ENCODE measurements at regions not wholly inside any gene's neighbourhood (a gene's known extent, or its start where the extent isn't known, plus 50 kb on each side); places are given as distances from the start of the nearest gene placed in this dataset.
"Not testable (repeated sequence)": the region's sequence is repeated elsewhere in the genome, so short reads cannot be mapped to it uniquely, and the experiment has no call there.

DNA sequence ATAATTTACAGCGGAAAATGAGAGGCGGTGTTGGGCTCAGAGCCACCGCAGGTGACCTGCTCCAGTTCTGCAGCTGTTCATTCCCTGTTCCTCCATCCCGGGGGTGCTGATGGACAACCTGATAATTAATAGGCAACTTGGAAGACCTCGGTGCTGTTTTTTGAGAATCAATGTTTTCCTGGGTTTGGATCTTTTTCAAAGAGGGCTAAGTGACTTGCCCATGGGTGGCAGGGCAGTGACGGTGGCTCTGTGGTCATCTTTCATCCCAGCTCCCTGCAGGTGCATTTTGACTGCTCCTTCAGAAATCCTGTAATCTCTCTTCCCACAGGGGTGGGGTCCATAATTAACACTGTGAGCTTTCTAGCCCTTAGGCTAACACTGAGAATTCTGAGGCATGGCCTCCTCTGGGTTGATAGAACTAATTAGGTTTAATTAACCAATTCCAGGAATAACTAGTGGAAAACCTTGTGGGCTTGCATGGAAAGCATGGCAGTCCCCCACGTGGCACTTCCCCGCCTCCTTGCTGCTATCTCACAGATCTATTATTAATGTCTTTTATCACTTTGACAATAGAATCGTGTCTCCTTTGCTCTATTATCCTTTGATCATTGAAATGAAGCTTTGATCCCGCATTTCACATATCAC, 217.9 kb downstream of the GLRX3 start:
- intact Hi-C loops (cut with micrococcal nuclease; ENCODE audit: unreplicated experiment) = no loop called here
- Histone ChIP-seq H3K4me1 (ENCODE audit: insufficient read depth, low read length, poor library complexity, severe bottlenecking) (no peaks in the 10 kb centered on the region), H2AFZ (ENCODE audit: low read length) (no peak overlapping the region), H3K36me3 (ENCODE audit: insufficient read depth, low read length) (no peaks in the 10 kb centered on the region), H3K79me2 (ENCODE audit: insufficient read depth, low read depth, low read length) (no peaks in the 10 kb centered on the region), H3K9me2 (ENCODE audit: insufficient read depth, low read length) (no peaks in the 10 kb centered on the region), H3K9me3 (ENCODE audit: low read length) (no peaks in the 10 kb centered on the region), H3K27ac (ENCODE audit: low read depth, low read length, poor library complexity, severe bottlenecking) (no peak overlapping the region), H3K4me3 (ENCODE audit: low read depth, low read length, poor library complexity, severe bottlenecking) (no peak overlapping the region), H4K20me1 (ENCODE audit: insufficient read depth, low read length) (no peaks in the 10 kb centered on the region), H3K4me2 (ENCODE audit: low read length) (no peak overlapping the region)
- TF ChIP-seq, protein P1, sequence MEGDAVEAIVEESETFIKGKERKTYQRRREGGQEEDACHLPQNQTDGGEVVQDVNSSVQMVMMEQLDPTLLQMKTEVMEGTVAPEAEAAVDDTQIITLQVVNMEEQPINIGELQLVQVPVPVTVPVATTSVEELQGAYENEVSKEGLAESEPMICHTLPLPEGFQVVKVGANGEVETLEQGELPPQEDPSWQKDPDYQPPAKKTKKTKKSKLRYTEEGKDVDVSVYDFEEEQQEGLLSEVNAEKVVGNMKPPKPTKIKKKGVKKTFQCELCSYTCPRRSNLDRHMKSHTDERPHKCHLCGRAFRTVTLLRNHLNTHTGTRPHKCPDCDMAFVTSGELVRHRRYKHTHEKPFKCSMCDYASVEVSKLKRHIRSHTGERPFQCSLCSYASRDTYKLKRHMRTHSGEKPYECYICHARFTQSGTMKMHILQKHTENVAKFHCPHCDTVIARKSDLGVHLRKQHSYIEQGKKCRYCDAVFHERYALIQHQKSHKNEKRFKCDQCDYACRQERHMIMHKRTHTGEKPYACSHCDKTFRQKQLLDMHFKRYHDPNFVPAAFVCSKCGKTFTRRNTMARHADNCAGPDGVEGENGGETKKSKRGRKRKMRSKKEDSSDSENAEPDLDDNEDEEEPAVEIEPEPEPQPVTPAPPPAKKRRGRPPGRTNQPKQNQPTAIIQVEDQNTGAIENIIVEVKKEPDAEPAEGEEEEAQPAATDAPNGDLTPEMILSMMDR (conservative IDR thresholded peaks at IDR 0.05; ENCODE audit: low read length) = no peak
- TF ChIP-seq EZH2phosphoT487 (IDR thresholded peaks at IDR 0.05; ENCODE audit: borderline replicate concordance, low read depth, low read length) = no peak
- BruUV-seq (replicated peaks) = no TSS peak
- CTCF ChIA-PET (ENCODE audit: unreplicated experiment) = no interaction called here
- DNase-seq (ENCODE audit: low spot score) = no peak
- POLR2A ChIA-PET = no interaction called here

DNA sequence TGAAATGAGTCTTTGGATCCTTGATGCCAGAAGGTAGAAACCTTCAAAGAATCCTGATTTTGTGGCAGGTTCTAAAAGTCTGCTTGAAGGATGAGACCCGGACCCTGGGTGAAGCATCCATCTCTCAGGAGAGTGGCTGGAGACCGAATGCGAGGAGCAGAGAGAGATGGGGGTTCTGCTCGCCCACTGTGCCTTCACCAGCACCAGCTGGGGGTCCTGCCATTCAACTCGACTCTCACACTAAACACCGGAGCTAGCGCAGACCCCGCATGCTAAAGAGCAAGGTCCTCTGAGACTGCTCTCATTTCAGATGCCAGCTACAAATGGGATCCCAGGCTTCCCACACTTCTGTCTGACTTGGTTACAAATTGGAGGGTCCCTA, 218.4 kb downstream of the GLRX3 start:
- intact Hi-C loops (cut with micrococcal nuclease; ENCODE audit: unreplicated experiment) = no loop called here
- Histone ChIP-seq H3K4me2 (ENCODE audit: low read length) (no peak overlapping the region), H3K9me3 (ENCODE audit: low read length) (no peaks in the 10 kb centered on the region), H4K20me1 (ENCODE audit: insufficient read depth, low read length) (no peaks in the 10 kb centered on the region), H2AFZ (ENCODE audit: low read length) (no peak overlapping the region), H3K4me3 (ENCODE audit: low read depth, low read length, poor library complexity, severe bottlenecking) (no peak overlapping the region), H3K79me2 (ENCODE audit: insufficient read depth, low read depth, low read length) (no peaks in the 10 kb centered on the region), H3K9me2 (ENCODE audit: insufficient read depth, low read length) (no peaks in the 10 kb centered on the region), H3K27ac (ENCODE audit: low read depth, low read length, poor library complexity, severe bottlenecking) (no peak overlapping the region), H3K4me1 (ENCODE audit: insufficient read depth, low read length, poor library complexity, severe bottlenecking) (no peaks in the 10 kb centered on the region), H3K36me3 (ENCODE audit: insufficient read depth, low read length) (no peaks in the 10 kb centered on the region)
- ChIA-PET POLR2A (no interaction called here), CTCF (ENCODE audit: unreplicated experiment) (no interaction called here)
- no TSS peak for BruUV-seq (replicated peaks)
- no peak for DNase-seq (ENCODE audit: low spot score)
- TF ChIP-seq, protein P1 (conservative IDR thresholded peaks at IDR 0.05; ENCODE audit: low read length) = no peak
- TF ChIP-seq EZH2phosphoT487 (IDR thresholded peaks at IDR 0.05; ENCODE audit: borderline replicate concordance, low read depth, low read length) = no peak

DNA sequence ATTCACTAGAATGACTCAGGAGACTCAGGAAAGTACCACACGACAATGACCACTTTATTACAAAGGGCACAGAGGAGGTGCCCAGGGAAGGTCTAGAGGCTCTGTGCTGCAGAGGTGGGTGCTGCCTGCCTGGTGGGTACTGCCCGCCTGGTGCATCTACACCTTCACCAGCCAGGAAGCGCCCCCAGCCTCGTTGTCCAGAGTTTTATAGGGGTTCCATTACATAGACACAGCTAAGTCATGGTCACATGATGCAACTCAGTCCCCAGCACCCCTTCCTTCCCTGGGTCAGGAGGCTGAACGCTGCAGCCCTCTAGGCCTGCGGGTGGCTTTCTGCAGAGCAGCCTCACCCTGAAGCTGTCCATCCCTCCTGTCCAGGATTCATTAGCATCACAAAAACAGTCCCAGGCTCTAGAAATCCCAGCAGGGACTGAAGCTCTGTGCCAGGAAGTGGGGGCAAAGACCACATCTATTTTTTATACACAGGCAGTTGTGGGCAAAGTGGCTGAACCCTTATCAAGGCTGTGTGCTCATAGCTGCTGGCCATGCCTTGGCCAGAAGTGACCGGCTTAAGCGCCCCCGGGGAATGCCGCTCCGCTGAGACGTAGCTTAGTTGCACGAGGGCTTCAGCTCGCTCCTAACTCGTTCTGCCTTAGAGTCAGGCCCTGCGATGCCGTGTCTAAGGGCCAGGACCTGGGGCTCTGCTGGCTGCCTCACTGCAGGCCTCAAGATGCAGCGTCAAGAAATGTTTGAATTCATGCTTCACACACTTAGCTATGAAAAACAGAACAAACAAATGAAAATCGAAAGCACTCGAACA, 219.0 kb downstream of the GLRX3 start:
- Histone ChIP-seq H3K4me2 (ENCODE audit: low read length) (no peak overlapping the region), H3K9me2 (ENCODE audit: insufficient read depth, low read length) (no peaks in the 10 kb centered on the region), H3K79me2 (ENCODE audit: insufficient read depth, low read depth, low read length) (no peaks in the 10 kb centered on the region), H2AFZ (ENCODE audit: low read length) (no peak overlapping the region), H3K4me3 (ENCODE audit: low read depth, low read length, poor library complexity, severe bottlenecking) (no peak overlapping the region), H3K27ac (ENCODE audit: low read depth, low read length, poor library complexity, severe bottlenecking) (no peak overlapping the region), H4K20me1 (ENCODE audit: insufficient read depth, low read length) (no peaks in the 10 kb centered on the region), H3K4me1 (ENCODE audit: insufficient read depth, low read length, poor library complexity, severe bottlenecking) (no peaks in the 10 kb centered on the region), H3K36me3 (ENCODE audit: insufficient read depth, low read length) (no peaks in the 10 kb centered on the region), H3K9me3 (ENCODE audit: low read length) (no peaks in the 10 kb centered on the region)
- CTCF ChIA-PET (ENCODE audit: unreplicated experiment) = no interaction called here
- TF ChIP-seq, protein P1 (conservative IDR thresholded peaks at IDR 0.05; ENCODE audit: low read length) = no peak
- no peak for TF ChIP-seq EZH2phosphoT487 (IDR thresholded peaks at IDR 0.05; ENCODE audit: borderline replicate concordance, low read depth, low read length)
- POLR2A ChIA-PET = no interaction called here
- intact Hi-C loops (cut with micrococcal nuclease; ENCODE audit: unreplicated experiment) = no loop called here
- DNase-seq (ENCODE audit: low spot score) = no peak
- BruUV-seq (replicated peaks) = no TSS peak

DNA sequence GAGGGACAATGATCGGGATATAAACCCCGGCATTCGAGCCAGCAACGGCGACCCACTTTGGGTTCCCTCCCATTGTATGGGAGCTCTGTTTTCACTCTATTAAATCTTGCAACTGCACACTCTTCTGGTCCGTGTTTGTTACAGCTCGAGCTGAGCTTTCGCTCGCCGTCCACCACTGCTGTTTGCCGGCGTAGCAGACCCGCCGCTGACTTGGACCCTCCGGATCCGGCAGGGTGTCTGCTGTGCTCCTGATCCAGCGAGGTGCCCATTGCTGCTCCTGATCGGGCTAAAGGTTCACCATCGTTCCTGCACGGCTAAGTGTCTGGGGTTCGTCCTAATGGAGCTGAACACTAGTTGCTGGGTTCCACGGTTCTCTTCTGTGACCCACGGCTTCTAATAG, 220.2 kb downstream of the GLRX3 start:
- H3K9me3 ChIP-seq (ENCODE audit: low read length); H3K9me2 ChIP-seq (ENCODE audit: insufficient read depth, low read length); H3K4me2 ChIP-seq (ENCODE audit: low read length); BruUV-seq (replicated peaks); H2AFZ ChIP-seq (ENCODE audit: low read length); H3K4me1 ChIP-seq (ENCODE audit: insufficient read depth, low read length, poor library complexity, severe bottlenecking); H3K36me3 ChIP-seq (ENCODE audit: insufficient read depth, low read length); H3K79me2 ChIP-seq (ENCODE audit: insufficient read depth, low read depth, low read length); H4K20me1 ChIP-seq (ENCODE audit: insufficient read depth, low read length); H3K4me3 ChIP-seq (ENCODE audit: low read depth, low read length, poor library complexity, severe bottlenecking); POLR2A ChIA-PET; H3K27ac ChIP-seq (ENCODE audit: low read depth, low read length, poor library complexity, severe bottlenecking); DNase-seq (ENCODE audit: low spot score); intact Hi-C loops (cut with micrococcal nuclease; ENCODE audit: unreplicated experiment): not testable (repeated sequence)
- CTCF ChIA-PET (ENCODE audit: unreplicated experiment) = interaction anchor here (0.6 kb wide), 1 partner anchor 1366 kb away, joined by 7 read pairs; no protein-coding TSS in a partner anchor
